Aorta (tissue), 5 donors: ENCODE measurements at regions not wholly inside any gene's neighbourhood (a gene's known extent, or its start where the extent isn't known, plus 50 kb on each side); places are given as distances from the start of the nearest gene placed in this dataset.

Experiments
- ATAC-seq: fragments of 200-7000 bp; cut with Tn5 transposase; one replicate; pipeline ENCODE4 v1.9.1; 2022; ENCODE audit warnings: moderate library complexity; ENCODE audit not compliant: low FRiP score
- DNase-seq, 2 donors: peaks; one replicate each; pipeline ENCODE4 v3.0.0-alpha.2; 2020
- H3K27ac ChIP-seq, 2 donors: one replicate each; pipeline ENCODE4 v1.5.1; 2013; ENCODE audit warnings: low read length in 2 of 2, mild to moderate bottlenecking in 2 of 2, moderate library complexity in 2 of 2, control low read depth in 1 of 2, inconsistent platforms in 1 of 2, low read depth in 1 of 2
- H3K27me3 ChIP-seq, 2 donors: one replicate each; pipeline ENCODE4 v1.6.1; 2013; ENCODE audit warnings: control low read depth in 1 of 2, low read length in 1 of 2, mild to moderate bottlenecking in 1 of 2, moderate library complexity in 1 of 2; ENCODE audit not compliant: insufficient read depth in 2 of 2, control insufficient read depth in 1 of 2
- H3K36me3 ChIP-seq, 2 donors: one replicate each; pipeline ENCODE4 v1.6.1; 2013; ENCODE audit warnings: control low read depth in 1 of 2, low read length in 1 of 2, mild to moderate bottlenecking in 1 of 2; ENCODE audit not compliant: insufficient read depth in 2 of 2, control insufficient read depth in 1 of 2
- H3K4me1 ChIP-seq, 2 donors: one replicate each; pipeline ENCODE4 v1.6.1; 2013; ENCODE audit warnings: low read length in 2 of 2, control low read depth in 1 of 2, mild to moderate bottlenecking in 1 of 2, moderate library complexity in 1 of 2; ENCODE audit not compliant: insufficient read depth in 2 of 2, control insufficient read depth in 1 of 2
- H3K4me3 ChIP-seq, 2 donors: one replicate each; pipeline ENCODE4 v1.5.1; 2013; ENCODE audit warnings: low read length in 2 of 2, control low read depth in 1 of 2, mild to moderate bottlenecking in 1 of 2
- H3K9me3 ChIP-seq: one replicate; pipeline ENCODE4 v1.6.1; 2013; ENCODE audit warnings: mild to moderate bottlenecking, low read length; ENCODE audit not compliant: control insufficient read depth
- WGBS, 2 donors: extraction: QIAGEN DNeasy Blood & Tissue Kit; methylation state at CpG; one replicate each; pipeline ENCODE4 v1.1.7; 2013; 5-methylcytosine and 5-hydroxymethylcytosine counted together
- intact Hi-C, 2 donors: fragments of 100-400 bp; cut with DNase I; formaldehyde crosslinking; loops; one replicate each; pipeline versions ENCODE4 v1.14.2 to v1.15.0; 2022
- donor health status: healthy with polysubstance abuse.
- donor health status: Bipolar disorder and iron deficiency.
- donor health status: DM: no; HTN: no; CAD: no.
- donor health status: DM: no; HTN: no; CAD: no.
- donor health status: DM: yes; HTN: yes; CAD: no.

DNA sequence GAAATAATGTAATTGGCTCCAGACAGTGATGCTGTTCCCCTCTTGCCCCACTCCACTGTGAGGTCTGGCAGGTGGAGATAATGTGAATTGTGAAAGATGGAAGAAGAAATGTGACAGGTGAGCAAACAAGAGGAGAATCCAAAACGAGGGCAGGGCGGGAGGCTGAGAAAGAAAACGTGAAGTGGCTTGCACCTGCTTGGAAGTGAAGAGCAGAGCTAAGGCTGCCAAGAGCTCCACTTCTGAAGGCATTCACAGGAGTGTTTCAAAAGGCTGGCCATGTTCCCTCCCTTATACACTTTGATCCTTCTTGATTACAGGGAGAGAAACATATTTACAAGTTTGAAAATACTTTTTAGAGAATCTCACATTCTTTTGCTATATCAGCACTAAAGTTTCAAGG lies 359.4 kb downstream of the EPHA7 start:
- H3K27me3 ChIP-seq, result no peaks in the 10 kb centered on the region
- H3K36me3 ChIP-seq, result no peaks in the 10 kb centered on the region
- no peak overlapping the region for H3K4me3 ChIP-seq
- no peak overlapping the region for H3K27ac ChIP-seq
- WGBS, 2 donors, result 64 to 69% methylated on average over 3 of the region's 3 CpGs
- no peaks in the 10 kb centered on the region for H3K4me1 ChIP-seq
- intact Hi-C loops, result no loop called here
- no peak for ATAC-seq
- DNase-seq, result no peak
- no peaks in the 10 kb centered on the region for H3K9me3 ChIP-seq

DNA sequence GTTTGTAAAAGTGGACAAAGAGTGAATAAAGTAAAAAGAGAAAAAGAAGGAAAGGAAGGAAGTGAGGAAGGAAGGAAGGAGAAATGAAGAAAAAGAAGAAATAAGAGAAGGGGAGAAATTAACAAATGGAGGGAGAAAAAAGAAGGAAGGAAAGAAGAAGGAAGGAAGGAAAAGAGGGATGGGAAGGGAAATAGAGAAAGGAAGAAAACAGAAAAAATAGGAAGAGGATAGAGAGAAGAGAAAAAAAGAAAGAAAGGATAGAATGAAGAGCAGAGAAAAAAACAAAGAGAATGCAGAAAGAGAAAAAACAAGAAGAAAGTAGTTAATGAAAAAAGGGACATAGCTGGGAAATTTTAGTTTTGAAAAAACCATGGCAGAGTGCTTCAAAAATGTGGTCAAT lies 361.8 kb downstream of the EPHA7 start:
- DNase-seq (no peak), ATAC-seq (no peak)
- Histone ChIP-seq H3K9me3 (no peaks in the 10 kb centered on the region), H3K27ac (no peak overlapping the region), H3K4me3 (no peak overlapping the region), H3K36me3 (no peaks in the 10 kb centered on the region), H3K4me1 (no peaks in the 10 kb centered on the region), H3K27me3 (no peaks in the 10 kb centered on the region)
- intact Hi-C loops, result no loop called here

- ATAC-seq (no peak), DNase-seq (no peak)
- Histone ChIP-seq H3K27ac (no peak overlapping the region), H3K27me3 (no peaks in the 10 kb centered on the region), H3K4me1 (no peaks in the 10 kb centered on the region), H3K9me3 (no peaks in the 10 kb centered on the region), H3K36me3 (no peaks in the 10 kb centered on the region), H3K4me3 (no peak overlapping the region)
- intact Hi-C loops, result no loop called here
Measured at GRCh38 chr6:93048381-93048780, 371.0 kb downstream of the EPHA7 start.

- no peak for ATAC-seq
Measured at GRCh38 chr6:93047033-93047432, 372.3 kb downstream of the EPHA7 start.

DNA sequence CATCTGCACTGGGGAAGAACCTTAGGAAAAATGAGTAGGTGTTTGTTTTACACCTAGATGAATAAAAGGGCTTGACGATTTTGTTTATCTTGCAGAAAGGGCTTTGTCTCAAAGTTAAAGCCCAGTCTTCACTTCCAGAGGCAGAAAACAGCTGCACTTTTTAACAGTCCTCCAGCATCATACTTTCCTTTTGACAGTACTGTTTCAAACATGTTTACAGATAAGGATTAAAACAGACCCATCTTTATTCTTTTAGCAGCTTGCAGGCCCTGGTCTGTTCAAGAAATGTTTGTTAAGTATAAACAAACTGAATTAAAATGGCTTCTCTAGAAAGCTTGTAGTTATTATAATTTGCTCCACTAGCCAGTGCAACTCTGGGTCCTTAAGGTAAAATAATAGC lies 374.2 kb downstream of the EPHA7 start:
- Histone ChIP-seq H3K4me3 (no peak overlapping the region), H3K27ac (no peak overlapping the region), H3K36me3 (no peaks in the 10 kb centered on the region), H3K27me3 (no peaks in the 10 kb centered on the region), H3K4me1 (no peaks in the 10 kb centered on the region), H3K9me3 (no peaks in the 10 kb centered on the region)
- intact Hi-C loops, result no loop called here
- WGBS, 2 donors, result 33 to 48% methylated on average over 1 of the region's 1 CpG
- DNase-seq (no peak), ATAC-seq (no peak)

More at GRCh38 chr6:93047033-93047432, 372.3 kb downstream of the EPHA7 start:
- 66 to 83% methylated on average over 3 of the region's 3 CpGs for WGBS, 2 donors
- Histone ChIP-seq H3K36me3 (no peaks in the 10 kb centered on the region), H3K27me3 (no peaks in the 10 kb centered on the region), H3K4me1 (no peaks in the 10 kb centered on the region), H3K9me3 (no peaks in the 10 kb centered on the region), H3K4me3 (no peak overlapping the region), H3K27ac (no peak overlapping the region)
- no peak for DNase-seq
- intact Hi-C loops, result no loop called here

DNA sequence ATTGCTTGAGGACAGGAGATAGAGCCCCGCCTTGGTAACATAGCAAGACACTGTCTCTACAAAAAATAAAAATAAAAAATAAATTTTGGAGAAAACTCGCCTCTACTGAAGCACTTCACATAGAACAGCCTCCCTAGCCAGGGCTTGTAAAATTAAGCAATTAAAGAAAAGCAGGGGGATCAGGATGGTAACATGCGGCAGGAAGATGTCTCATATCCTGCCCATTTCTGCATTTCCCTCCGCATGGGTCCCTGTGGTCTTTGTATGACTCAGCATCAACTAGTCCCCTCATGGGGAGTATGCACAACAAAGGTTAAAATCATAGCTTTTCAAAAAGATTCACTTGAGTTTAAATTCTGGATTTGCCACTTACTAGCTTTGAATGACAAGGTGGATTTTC lies 379.0 kb downstream of the EPHA7 start:
- Histone ChIP-seq H3K4me1 (no peaks in the 10 kb centered on the region), H3K36me3 (no peaks in the 10 kb centered on the region), H3K4me3 (no peak overlapping the region), H3K27me3 (no peaks in the 10 kb centered on the region), H3K27ac (no peak overlapping the region), H3K9me3 (peaks cover 3% of the 10 kb centered on the region)
- WGBS, 2 donors, result 89 to 93% methylated on average over 4 of the region's 4 CpGs
- DNase-seq (no peak), ATAC-seq (no peak)
- intact Hi-C loops, result no loop called here

DNA sequence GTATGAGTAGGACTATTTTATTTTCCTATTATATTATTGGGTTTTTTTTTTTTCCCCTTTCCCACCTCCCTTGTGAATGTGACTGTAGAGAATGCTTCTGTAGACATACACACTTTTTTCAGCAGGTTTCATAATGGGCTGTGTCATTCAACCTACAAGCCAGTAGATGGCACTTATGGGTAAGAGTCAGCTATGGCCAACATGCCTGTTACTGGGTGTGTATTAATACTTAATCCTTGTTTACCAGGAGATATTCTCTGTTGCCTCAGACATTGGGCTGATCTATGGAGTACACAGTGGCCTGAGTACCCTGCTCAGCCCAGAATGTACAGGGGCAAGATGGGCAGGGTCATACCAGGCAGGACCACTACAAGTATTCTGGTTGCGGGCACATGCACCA lies 382.5 kb downstream of the EPHA7 start:
- Histone ChIP-seq H3K36me3 (no peaks in the 10 kb centered on the region), H3K27me3 (no peaks in the 10 kb centered on the region), H3K9me3 (peaks cover 3% of the 10 kb centered on the region), H3K4me1 (no peaks in the 10 kb centered on the region), H3K27ac (no peak overlapping the region), H3K4me3 (no peak overlapping the region)
- ATAC-seq (no peak), DNase-seq (no peak)
- WGBS, 2 donors, result 99 to 100% methylated on average over 1 of the region's 1 CpG
- intact Hi-C loops, result no loop called here

DNA sequence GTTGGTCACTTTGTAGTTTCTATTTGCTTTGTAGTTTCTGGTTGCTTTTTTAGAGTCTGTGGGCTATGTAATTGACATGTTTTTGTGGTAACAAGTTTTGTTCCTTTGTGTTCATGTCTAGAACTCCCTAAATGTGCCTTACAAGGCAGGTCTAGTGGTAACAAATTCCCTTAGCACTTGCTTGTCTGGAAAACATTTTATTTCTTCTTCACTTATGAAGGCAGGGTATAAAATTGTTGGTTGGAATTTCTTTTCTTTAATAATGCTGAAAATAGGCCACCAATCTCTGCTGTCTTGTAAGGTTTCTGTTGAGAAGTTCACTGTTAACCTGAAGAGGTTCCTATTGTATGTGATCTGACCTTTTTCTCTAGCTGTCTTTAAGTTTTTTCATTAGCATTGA lies 383.6 kb downstream of the EPHA7 start:
- H3K27ac ChIP-seq, result no peak overlapping the region
- H3K4me3 ChIP-seq, result no peak overlapping the region
- no peaks in the 10 kb centered on the region for H3K27me3 ChIP-seq
- intact Hi-C loops, result no loop called here
- no peaks in the 10 kb centered on the region for H3K36me3 ChIP-seq
- no peaks in the 10 kb centered on the region for H3K4me1 ChIP-seq
- DNase-seq (no peak), ATAC-seq (no peak)
- H3K9me3 ChIP-seq, result peaks cover 3% of the 10 kb centered on the region

GRCh38 chr6:93021235-93021915 lies 398.0 kb downstream of the EPHA7 start:
- no peak for DNase-seq
- no peak for ATAC-seq
- peaks cover 1% of the 10 kb centered on the region for H3K9me3 ChIP-seq
- no peaks in the 10 kb centered on the region for H3K36me3 ChIP-seq
- H3K27ac ChIP-seq, result no peak overlapping the region
- intact Hi-C loops, result no loop called here
- no peaks in the 10 kb centered on the region for H3K4me1 ChIP-seq
- H3K27me3 ChIP-seq, result no peaks in the 10 kb centered on the region
- H3K4me3 ChIP-seq, result no peak overlapping the region
- 81 to 84% methylated on average over 7 of the region's 7 CpGs for WGBS, 2 donors
